Thymus (tissue), 11 donors: ENCODE measurements at regions not wholly inside any gene's neighbourhood (a gene's known extent, or its start where the extent isn't known, plus 50 kb on each side); places are given as distances from the start of the nearest gene placed in this dataset.

Experiments
- DNase-seq, 9 donors: peaks; one replicate each; pipeline ENCODE4 v3.0.0-alpha.2; 2013; ENCODE audit warnings: low spot score in 9 of 9, low read depth in 6 of 9, missing footprints in 1 of 9
- H3K27ac ChIP-seq, 2 donors: one replicate each; pipeline ENCODE4 v1.5.1; 2013; ENCODE audit warnings: control low read depth in 1 of 2, low read depth in 1 of 2, low read length in 1 of 2, mild to moderate bottlenecking in 1 of 2, moderate library complexity in 1 of 2
- H3K27me3 ChIP-seq, 2 donors: one replicate each; pipeline ENCODE4 v1.5.1; 2013; ENCODE audit warnings: low read length in 1 of 2; ENCODE audit not compliant: control insufficient read depth in 2 of 2, insufficient read depth in 1 of 2
- H3K36me3 ChIP-seq, 2 donors: one replicate each; pipeline ENCODE4 v1.5.1; 2013; ENCODE audit warnings: low read length in 1 of 2, mild to moderate bottlenecking in 1 of 2, moderate library complexity in 1 of 2; ENCODE audit not compliant: control insufficient read depth in 2 of 2, insufficient read depth in 2 of 2
- H3K4me1 ChIP-seq, 2 donors: one replicate each; pipeline ENCODE4 v1.5.1; 2013; ENCODE audit warnings: low read length in 2 of 2; ENCODE audit not compliant: control insufficient read depth in 2 of 2, insufficient read depth in 2 of 2
- H3K4me3 ChIP-seq, 2 donors: one replicate each; pipeline ENCODE4 v1.5.1; 2013; ENCODE audit warnings: low read length in 2 of 2, control low read depth in 1 of 2, mild to moderate bottlenecking in 1 of 2
- H3K9me3 ChIP-seq, 2 donors: one replicate each; pipeline ENCODE4 v1.5.1; 2013; ENCODE audit warnings: low read length in 1 of 2, mild to moderate bottlenecking in 1 of 2; ENCODE audit not compliant: control insufficient read depth in 2 of 2, insufficient read depth in 1 of 2
- WGBS: extraction: QIAGEN DNeasy Blood & Tissue Kit; methylation state at CpG from one replicate; pipeline ENCODE4 v1.1.7; 2013; 5-methylcytosine and 5-hydroxymethylcytosine counted together
- donor health status: healthy.

- no peak for DNase-seq
- WGBS: 89% methylated on average over 8 of the region's 8 CpGs
Measured at GRCh38 chr5:3352711-3353110, 242.9 kb upstream of the IRX1 start.

DNA sequence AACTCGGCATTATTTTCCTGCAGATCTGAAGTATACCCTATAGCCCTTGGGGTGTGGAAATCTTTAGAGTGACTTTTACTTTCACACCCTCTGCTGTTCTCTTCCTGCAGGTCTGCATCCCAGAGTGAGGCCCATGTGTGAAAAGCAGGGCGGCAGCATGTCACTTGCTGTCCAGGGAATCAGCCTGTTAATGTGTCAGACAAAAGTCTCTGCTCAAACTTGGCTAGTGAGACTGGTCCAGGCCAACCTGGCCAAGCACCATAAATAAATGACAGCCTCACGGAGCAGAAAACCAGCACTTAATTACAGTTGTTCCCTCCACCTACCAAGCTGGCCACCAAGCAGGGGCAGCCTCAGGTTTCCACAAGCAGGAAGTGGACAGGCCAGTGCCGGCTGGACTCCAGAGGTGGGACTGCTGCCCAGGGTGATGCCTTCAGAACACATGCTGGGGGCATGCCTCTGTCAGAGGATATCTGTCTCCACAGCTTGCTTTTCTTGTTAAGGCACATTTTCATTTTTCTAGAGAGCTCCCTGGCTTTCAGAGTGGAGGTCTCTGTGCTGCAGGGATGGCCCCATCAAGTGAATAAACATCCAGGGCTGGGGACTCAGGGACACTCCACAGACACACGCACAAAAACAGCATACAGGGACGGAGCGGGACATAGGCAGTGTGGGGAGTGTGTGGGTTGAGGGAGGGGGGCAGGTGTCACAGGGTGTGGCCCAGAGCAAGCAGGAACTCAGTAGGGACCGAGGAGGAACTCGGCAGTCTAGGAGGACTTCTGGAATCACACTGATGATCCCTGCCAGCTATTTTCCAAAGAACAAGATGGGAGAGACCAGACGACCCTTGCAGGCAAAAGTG lies 243.8 kb upstream of the IRX1 start:
- H3K27me3 ChIP-seq: no peaks in the 10 kb centered on the region
- no peak for DNase-seq
- H3K36me3 ChIP-seq: no peaks in the 10 kb centered on the region
- H3K4me1 ChIP-seq: no peaks in the 10 kb centered on the region
- 83% methylated on average over 10 of the region's 10 CpGs for WGBS
- no peak overlapping the region for H3K4me3 ChIP-seq
- H3K9me3 ChIP-seq: peaks cover 2 to 7% of the 10 kb centered on the region in 2 donors
- H3K27ac ChIP-seq: no peak overlapping the region

More at GRCh38 chr5:3352711-3353110, 242.9 kb upstream of the IRX1 start:
- peaks cover 2 to 7% of the 10 kb centered on the region in 2 donors for H3K9me3 ChIP-seq
- H3K27ac ChIP-seq: no peak overlapping the region
- H3K36me3 ChIP-seq: no peaks in the 10 kb centered on the region
- no peaks in the 10 kb centered on the region for H3K27me3 ChIP-seq
- no peaks in the 10 kb centered on the region for H3K4me1 ChIP-seq
- no peak overlapping the region for H3K4me3 ChIP-seq

GRCh38 chr5:3350781-3351180 lies 244.9 kb upstream of the IRX1 start:
- Histone ChIP-seq H3K4me1 (no peaks in the 10 kb centered on the region), H3K27ac (no peak overlapping the region), H3K36me3 (no peaks in the 10 kb centered on the region), H3K27me3 (no peaks in the 10 kb centered on the region), H3K9me3 (peaks cover 2 to 7% of the 10 kb centered on the region in 2 donors), H3K4me3 (no peak overlapping the region)
- DNase-seq: no peak
- WGBS: 95% methylated on average over 5 of the region's 5 CpGs

DNA sequence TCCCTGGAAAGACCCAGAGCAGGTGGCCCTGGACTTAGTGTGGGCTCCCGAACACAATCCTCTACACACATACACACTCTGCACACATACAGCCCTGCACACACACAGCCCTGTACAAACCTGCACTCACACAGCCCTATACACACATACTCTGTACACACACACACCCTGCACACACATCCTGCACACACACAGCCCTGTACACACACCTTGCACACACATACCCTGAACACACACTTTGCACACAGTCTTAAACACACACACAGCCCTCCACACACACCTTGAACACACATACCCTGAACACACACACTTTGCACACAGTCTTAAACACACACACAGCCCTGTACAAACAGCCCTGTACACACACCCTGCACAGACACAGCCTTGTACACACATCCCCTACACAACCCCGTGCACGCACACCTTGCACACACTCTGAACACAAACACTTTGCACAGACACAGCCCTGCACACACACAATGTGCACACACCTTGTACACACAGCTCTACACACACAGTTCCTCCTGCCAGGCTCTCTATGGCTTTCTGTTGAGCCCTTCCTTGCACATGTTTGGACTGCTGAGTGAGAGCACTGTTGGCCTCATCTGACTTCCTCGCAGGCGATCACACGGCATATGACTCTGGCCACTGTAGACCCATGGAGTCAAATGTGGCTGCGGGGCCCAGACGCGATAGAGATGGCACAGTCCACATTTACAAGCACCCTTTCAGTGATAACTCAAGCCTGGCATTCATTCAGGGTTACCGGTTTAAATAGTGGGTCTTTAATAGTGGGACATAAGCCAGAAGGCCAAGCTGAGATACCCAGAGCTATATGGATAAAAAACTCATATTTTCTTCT lies 245.7 kb upstream of the IRX1 start:
- 96% methylated on average over 10 of the region's 10 CpGs for WGBS
- Histone ChIP-seq H3K27ac (no peak overlapping the region), H3K4me3 (no peak overlapping the region), H3K27me3 (no peaks in the 10 kb centered on the region), H3K4me1 (no peaks in the 10 kb centered on the region), H3K36me3 (no peaks in the 10 kb centered on the region), H3K9me3 (peaks cover 2 to 7% of the 10 kb centered on the region in 2 donors)
- DNase-seq: no peak

GRCh38 chr5:3348576-3349535 lies 246.8 kb upstream of the IRX1 start:
- no peak for DNase-seq
- 90% methylated on average over 22 of the region's 22 CpGs for WGBS
- H3K36me3 ChIP-seq: no peaks in the 10 kb centered on the region
- H3K27me3 ChIP-seq: no peaks in the 10 kb centered on the region
- H3K27ac ChIP-seq: no peak overlapping the region
- H3K4me1 ChIP-seq: no peaks in the 10 kb centered on the region
- peaks cover 2 to 7% of the 10 kb centered on the region in 2 donors for H3K9me3 ChIP-seq
- no peak overlapping the region for H3K4me3 ChIP-seq

- H3K27me3 ChIP-seq: no peaks in the 10 kb centered on the region
- DNase-seq: no peak
- H3K36me3 ChIP-seq: no peaks in the 10 kb centered on the region
- H3K9me3 ChIP-seq: peaks cover 2 to 7% of the 10 kb centered on the region in 2 donors
- no peak overlapping the region for H3K4me3 ChIP-seq
- H3K27ac ChIP-seq: no peak overlapping the region
- no peaks in the 10 kb centered on the region for H3K4me1 ChIP-seq
- WGBS: 98% methylated on average over 5 of the region's 5 CpGs
Measured at GRCh38 chr5:3347741-3348140, 247.9 kb upstream of the IRX1 start.

DNA sequence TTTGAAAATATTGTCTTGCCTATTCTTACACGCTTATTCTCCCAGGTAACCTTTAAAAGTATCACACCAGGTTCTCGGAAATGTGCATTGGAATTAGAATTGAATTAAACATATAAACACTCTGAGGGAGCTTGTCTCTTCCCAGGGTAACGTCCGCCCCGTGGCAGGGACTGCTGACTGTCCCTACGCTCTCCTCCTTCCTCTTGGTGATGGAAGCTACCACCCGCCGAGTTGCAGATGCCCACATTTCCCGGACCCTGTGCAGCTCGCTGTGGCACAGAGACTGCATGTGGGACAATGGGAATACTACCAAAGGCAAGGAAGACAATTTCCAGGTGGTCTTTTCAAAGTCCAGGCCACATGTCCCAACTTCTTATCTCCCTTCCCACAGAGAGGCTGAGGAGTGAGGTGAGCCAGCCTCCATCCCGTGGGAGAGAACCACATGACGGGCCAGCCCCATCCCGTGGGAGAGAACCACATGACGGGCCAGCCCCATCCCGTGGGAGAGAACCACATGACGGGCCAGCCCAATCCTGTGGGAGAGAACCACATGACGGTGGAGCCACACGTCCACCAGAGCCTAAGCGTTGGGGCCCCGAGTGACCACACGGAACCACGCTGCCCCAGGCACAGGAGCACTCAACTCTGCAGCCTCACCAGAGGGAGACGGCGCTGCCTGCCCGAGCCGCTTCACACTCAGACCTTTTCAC lies 249.4 kb upstream of the IRX1 start:
- WGBS: 88% methylated on average over 26 of the region's 26 CpGs
- no peaks in the 10 kb centered on the region for H3K4me1 ChIP-seq
- no peaks in the 10 kb centered on the region for H3K27me3 ChIP-seq
- no peak overlapping the region for H3K4me3 ChIP-seq
- no peak for DNase-seq
- H3K36me3 ChIP-seq: no peaks in the 10 kb centered on the region
- H3K27ac ChIP-seq: no peak overlapping the region
- peaks cover 2 to 7% of the 10 kb centered on the region in 2 donors for H3K9me3 ChIP-seq

GRCh38 chr5:3345195-3345594 lies 250.4 kb upstream of the IRX1 start:
- WGBS: 94% methylated on average over 8 of the region's 8 CpGs
- Histone ChIP-seq H3K4me3 (no peak overlapping the region), H3K4me1 (no peaks in the 10 kb centered on the region), H3K9me3 (peaks cover 2 to 7% of the 10 kb centered on the region in 2 donors), H3K36me3 (no peaks in the 10 kb centered on the region), H3K27me3 (no peaks in the 10 kb centered on the region), H3K27ac (no peak overlapping the region)
- no peak for DNase-seq
